GM19468 (cell line): ENCODE measurements at regions not wholly inside any gene's neighbourhood (a gene's known extent, or its start where the extent isn't known, plus 50 kb on each side); places are given as distances from the start of the nearest gene placed in this dataset.
"Not testable (repeated sequence)": the region's sequence is repeated elsewhere in the genome, so short reads cannot be mapped to it uniquely, and the experiment has no call there.

Experiments used
- ATAC-seq: cut with Tn5 transposase; IDR thresholded peaks from one replicate; pipeline ENCODE4 v1.9.1; 2021; ENCODE audit warnings: mild to moderate bottlenecking, moderate library complexity, moderate number of reproducible peaks; ENCODE audit not compliant: unreplicated experiment; ENCODE audit errors: extremely low read depth

DNA sequence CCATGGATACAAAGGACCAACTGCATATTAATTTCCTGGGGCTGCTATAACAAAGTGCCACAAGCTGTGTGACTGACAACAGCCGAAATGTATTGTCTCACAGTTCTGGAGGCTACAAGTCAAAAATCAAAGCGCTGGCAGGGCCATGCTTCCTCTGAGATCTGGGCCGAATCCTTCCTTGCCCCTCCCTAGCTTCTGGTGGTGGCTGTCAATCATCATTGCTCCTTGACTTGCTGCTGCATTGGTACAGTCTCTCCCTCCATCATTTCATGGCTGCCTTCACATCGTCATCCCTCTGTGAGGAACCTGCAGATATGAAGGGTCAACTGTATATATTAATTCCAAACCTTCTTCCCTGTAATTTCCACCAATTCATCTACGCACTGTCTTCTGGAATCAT lies 118.3 kb downstream of the EXOC5 start:
- no peak for ATAC-seq

DNA sequence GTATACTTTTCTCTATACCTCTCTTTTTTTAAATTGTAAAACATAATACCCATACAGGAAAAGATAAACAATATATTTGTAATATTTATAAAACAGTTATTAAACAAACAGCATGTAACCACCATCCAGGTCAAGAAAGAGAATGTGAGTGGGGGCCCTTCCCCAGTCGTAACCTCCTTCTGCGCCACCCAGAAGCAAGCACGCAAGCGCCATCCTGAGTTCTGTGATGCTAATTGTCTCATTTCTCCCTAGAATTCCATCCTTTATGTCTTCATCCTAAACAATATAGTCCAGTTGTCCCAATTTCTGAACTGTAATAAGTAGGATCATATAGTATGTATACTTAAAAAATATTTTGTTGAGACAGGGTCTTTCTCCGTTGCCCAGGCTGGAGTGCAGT lies 129.5 kb downstream of the EXOC5 start:
- no peak for ATAC-seq

DNA sequence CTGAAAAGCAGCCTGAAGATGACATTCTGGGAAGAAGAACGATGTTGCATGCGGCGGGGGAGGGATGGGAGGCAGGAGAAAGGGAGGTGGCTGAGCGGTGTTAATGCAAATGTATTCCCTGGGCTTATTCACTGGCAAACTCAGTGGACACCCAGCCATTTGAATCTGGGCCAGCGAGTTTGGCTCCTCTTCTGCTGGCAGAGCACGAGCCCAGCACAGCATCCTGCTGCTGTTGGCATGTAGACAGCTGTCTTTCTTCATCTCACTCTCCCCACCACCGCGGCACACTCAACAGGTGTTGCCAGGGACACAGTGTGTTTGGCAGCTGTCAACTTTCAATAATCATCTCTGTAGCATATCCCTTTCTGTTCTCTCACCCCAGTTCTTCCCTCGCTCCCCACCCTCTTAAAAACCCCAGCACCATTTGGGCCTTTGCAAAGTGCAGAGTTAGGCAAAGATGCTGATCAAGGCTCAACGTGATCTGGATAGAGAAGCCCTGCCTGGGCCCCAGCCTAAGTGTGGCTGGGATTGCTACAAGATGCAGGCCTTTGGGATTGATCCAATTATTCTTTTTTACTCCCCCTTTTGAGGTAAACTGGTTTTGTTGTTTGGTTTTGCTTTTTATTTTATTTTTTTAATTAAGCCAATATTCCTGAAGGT lies 131.9 kb downstream of the EXOC5 start:
- no peak for ATAC-seq

DNA sequence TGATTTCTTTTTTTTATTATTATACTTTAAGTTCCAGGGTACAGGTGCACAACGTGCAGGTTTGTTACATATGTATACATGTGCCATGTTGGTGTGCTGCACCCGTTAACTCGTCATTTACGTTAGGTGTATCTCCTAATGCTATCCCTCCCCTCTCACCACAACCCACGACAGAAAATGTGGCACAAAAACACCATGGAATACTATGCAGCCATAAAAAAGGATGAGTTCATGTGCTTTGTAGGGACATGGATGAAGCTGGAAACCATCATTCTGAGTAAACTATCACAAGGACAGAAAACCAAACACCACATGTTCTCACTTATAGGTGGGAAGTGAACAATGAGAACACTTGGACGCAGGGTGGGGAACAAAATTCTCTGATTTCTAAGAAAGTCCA lies 140.9 kb downstream of the EXOC5 start:
- ATAC-seq: not testable (repeated sequence)

DNA sequence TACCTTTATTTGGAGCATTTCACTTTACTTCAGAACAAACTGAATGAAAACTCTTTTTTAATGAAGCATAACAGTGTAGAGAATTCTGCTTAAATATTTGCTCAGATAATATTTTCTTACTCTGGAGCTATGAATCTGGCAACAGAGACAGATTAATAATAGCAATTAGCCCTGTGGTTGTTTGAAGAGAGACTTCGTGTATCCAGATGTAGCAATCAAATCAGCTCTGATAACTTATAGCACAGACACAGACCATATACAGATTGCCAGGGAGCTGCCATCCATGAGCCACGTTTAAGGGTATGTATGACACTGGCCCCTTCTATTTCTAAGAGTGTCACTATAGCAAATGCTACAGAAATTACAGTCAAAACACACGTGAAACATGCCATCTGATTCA lies 146.6 kb downstream of the EXOC5 start:
- ATAC-seq: no peak

DNA sequence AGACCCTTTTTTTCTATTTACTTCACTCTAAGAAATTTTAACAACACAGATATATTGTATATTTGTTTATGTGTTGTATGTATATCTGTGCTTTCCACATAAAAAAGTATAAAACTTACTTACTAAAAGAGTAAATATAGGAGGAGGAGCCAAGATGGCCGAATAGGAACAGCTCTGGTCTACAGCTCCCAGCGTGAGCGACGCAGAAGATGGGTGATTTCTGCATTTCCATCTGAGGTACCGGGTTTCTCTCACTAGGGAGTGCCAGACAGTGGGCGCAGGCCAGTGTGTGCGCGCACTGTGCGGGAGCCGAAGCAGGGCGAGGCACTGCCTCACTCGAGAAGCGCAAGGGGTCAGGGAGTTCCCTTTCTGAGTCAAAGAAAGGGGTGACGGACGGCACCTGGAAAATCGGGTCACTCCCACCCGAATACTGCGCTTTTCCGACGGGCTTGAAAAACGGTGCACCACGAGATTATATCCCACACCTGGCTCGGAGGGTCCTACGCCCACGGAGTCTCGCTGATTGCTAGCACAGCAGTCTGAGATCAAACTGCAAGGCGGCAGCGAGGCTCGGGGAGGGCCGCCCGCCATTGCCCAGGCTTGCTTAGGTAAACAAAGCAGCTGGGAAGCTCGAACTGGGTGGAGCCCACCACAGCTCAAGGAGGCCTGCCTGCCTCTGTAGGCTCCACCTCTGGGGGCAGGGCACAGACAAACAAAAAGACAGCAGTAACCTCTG lies 156.5 kb downstream of the EXOC5 start:
- ATAC-seq: not testable (repeated sequence)

DNA sequence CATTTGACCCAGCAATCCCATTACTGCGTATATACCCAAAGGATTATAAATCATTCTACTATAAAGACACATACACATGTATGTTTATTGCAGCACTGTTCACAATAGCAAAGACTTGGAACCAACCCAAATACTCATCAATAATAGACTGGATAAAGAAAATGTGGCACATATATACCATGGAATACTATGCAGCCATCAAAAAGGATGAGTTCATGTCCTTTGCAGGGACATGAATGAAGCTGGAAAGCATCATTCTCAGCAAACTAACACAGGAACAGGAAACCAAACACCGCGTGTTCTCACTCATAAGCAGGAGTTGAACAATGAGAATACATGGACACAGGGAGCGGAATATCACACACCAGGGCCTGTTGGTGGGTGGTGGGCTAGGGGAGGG lies 158.3 kb downstream of the EXOC5 start:
- ATAC-seq: not testable (repeated sequence)

DNA sequence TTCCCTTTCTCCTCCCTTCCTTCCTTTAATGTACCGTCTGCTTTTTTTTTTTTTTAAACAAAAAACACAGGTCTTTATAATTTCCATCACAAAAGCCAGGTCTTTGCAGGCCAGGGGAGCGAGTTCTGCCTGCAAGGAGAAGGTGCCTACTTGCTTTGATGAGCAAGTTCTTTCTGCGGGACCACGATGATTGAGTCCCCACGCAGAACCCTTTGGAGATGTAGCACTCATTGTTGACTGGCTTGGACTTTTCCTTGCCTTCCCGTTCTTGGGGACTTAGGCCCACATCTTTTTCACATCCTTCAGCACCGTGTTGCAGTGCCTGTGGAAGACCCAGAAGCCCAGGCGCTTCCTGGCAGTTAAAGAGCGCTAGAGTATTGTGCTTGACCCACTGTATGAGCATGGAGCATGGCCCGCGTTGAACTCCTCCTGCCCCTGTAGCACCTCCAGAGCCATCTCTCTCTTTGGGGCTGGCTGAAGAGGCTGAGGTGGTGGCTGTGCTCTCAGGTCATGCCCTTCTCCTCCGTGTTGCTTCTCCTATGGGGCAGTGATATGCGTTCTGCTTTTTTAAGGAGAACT lies 177.6 kb downstream of the EXOC5 start:
- ATAC-seq: no peak

DNA sequence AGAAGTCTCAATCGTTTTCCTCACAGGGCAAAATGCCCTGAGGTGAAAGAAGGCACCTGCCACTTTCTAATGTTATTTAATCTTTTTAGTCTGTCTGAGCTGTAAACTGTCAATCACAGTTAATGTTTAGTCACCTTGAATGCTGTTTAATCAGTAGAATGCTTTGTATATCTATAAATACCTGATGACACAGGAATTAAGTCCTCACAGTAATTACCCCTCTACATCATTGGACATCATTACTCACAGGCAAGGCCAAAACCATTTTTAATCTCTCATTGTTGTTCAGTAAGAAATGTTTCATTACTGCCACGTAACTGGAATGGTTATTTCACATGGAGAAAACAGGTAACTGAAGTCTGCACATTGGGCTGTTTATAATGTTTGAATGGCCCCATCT lies 178.8 kb downstream of the EXOC5 start:
- ATAC-seq: no peak

DNA sequence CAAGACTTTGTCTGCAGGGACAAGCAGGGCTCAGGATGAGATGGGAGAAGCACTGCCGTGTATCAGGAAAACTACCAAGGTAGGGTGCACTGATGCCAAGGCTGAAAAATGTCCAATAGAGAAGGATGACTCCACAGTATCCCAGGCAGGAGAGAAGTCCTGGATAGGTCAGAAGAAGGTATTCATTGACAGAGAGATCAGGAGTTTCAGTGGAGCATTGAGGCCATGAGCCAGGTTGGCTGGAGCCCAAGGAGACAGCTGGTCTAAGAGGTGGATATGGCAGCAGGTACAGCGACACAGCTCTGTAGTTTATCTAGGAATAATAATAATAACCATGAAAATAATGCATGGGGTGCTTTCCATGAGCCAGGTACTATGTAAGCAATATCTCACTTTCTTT lies 180.9 kb downstream of the EXOC5 start:
- ATAC-seq: no peak

DNA sequence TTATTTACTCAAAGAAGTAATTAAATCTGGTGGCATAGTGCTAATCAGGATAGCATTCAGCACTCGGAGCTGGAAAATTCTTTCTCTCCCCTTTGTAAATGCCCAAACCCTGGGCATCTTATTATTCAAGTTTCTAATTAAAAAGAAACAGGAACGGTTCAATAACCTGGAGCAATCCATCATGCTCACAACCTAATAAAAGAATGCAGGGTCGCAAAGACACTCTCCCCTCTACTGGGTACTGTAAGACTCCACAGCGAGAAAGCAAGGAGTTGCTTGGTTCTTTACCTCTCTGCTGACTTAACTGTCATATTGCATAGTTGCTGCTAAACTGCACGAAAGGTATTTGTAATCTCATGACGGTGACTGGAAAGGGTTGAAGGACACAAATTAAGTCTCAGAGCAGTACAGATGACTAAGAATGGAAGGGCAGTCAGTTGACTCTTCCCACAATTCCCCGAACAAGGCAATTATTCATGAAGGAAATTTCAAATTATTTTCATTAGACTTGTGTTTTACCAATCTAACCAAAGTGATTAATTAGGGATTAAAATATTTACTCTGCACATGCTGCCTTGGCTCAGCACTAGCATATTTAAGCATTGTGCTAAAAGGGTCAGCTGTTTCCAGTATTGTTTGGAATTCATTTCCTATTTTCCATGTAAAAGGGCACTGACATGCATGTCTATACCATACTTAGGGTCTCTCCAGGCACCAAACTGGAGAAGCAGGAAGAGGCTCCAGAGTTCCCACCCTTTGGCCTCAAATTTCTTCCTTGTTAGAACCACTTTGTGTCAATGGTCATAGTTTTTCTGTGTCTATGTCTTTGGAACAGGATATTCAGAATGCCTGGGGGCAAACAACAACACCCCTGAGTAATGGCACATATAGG lies 182.2 kb downstream of the EXOC5 start:
- ATAC-seq: no peak

DNA sequence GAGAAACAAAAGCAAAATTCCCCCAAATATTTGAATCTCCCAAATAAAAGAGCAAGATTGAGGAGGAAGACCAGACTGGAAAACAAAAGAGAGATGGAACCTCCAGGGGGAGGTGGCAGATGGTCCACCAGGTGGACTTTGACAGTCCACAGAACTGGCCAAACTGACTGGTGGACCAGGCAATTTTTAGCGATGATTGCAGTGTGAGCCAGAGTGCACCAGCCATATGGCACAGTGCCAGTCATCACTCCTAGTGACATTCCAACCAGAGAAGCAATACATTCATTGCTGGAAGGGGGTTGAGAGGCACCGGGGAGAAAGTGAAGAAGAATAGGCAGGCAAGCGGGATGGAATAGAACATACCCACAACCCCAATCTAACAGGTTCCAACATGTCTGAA lies 182.9 kb downstream of the EXOC5 start:
- no peak for ATAC-seq

DNA sequence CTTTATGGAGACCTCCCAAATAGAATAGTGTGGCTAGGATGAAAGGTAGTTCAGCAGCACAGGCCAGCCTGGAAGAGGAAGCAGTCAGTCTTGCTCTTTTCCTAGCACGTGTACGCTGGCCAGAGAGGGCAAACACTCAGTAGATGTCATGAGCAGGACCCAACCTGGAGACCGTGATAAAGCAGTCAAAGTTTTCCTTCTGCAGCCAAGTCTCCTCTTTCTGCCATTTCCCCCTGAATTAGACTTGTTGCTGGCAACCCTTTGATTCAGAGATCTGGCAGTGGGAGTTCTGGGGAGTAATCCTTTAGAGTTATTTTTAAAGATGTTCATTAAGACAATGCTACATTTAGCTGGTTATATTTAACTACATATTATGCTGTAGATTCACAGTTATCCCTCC lies 183.7 kb downstream of the EXOC5 start:
- ATAC-seq: no peak

DNA sequence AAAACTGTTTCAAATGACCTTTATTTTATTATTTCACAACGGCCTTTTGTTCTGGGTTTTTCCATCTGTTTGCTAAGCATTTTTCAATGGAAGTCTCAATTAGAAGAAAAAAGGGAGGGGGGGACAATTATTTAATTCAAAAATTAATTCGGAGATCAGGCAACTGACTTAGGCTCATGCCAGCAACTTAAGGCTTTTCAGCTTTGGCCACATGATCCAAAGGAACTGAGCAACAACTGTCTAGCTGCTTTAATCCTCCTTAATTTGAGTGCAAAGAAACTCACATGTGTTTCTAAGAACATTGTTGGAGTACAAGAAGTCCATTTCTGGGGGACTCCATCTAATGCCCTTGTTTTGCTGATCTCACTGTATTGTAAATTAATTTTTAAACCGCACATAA lies 188.0 kb downstream of the EXOC5 start:
- no peak for ATAC-seq

DNA sequence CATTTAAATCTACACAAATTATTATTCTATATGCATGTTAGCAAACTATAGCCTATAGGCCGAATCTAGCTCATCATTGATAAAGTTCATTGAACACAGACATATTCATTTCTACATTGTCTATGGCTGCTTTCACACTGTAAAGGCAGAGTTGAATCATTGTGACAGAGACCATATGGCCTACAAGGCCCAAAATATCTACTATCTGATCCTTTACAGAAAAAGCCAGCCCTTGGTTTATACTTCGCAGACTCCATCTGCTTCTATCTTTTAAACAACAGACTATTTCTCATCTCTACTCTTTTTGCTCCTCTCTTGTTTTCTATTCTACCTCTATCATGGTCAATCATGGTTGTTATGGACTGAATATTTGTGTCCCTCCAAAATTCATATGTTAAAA lies 190.7 kb downstream of the EXOC5 start:
- no peak for ATAC-seq

DNA sequence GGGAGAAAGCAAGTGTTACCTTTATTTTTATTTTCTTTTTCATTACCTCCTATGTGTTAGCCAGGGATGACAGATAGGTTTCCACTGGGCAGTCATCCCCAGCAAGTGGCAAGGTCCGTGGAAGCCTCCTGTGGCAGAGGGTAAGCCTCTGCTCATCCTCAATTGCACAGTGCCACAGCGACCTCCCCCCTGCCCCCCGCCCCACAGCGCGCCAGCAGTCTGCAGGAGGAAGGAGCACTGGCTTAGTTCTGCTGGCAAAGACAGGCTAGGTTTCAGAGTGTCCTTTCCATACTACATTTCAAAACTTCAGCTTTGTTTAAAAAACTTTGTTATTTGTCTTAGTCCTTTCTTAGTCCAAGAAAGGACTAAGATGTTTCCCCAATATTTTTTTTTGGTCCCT lies 194.7 kb downstream of the EXOC5 start:
- no peak for ATAC-seq

DNA sequence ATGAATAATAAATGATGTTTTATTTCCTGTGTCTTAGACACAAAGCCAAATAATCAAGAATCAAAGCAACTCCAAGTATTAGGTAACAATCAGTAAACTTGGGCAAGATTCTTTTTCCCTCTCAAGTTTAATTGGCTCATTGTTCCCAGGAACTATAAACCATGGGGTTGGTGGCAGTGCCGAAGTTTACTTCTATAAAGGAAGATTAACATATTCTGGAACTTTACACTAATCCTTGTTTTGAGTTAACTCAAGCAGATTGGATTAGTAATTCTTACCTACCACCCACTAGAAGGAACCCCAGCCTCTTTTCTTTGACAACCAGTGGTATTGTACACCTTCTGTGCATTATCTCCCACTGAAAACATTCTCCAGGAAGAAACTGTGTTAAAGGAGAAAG lies 197.1 kb downstream of the EXOC5 start:
- ATAC-seq: no peak

DNA sequence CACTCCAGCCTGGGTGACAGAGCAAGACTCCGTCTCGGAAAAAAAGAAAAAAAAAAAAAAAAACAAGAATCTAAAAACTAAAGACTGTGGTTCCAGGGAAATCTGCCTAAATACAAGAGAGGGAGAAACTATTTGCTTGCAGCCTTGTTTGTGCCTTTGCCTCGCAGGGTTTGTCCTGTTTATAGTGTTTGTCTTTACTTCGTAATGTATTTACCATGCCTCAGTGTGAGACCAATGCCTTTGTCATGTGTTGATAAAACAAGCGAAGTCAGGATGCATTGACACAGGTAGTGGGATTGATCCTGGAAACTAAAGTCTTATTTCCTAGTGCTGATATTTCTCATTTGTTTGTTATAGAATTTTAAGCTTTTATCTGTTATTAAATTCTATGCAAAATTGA lies 199.0 kb downstream of the EXOC5 start:
- ATAC-seq: no peak

DNA sequence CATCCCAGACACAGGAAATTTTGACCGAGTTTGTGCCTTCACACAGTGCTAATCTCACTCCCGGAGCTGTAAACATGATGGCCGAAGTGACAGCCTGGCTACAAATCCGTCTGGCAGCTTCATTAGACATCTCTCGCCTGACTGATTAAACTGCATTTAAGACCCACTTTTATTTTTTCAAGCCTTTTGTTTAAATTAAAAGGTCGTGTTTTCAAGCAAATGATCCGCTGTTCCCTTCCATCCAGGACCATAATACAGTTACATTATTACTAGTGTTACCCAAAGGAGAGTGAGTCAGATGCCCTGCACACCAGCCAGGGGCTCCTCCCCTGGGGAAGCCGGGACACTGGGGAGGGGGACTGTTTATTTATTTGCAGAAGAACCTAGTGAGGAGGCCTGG lies 200.2 kb downstream of the EXOC5 start:
- no peak for ATAC-seq

DNA sequence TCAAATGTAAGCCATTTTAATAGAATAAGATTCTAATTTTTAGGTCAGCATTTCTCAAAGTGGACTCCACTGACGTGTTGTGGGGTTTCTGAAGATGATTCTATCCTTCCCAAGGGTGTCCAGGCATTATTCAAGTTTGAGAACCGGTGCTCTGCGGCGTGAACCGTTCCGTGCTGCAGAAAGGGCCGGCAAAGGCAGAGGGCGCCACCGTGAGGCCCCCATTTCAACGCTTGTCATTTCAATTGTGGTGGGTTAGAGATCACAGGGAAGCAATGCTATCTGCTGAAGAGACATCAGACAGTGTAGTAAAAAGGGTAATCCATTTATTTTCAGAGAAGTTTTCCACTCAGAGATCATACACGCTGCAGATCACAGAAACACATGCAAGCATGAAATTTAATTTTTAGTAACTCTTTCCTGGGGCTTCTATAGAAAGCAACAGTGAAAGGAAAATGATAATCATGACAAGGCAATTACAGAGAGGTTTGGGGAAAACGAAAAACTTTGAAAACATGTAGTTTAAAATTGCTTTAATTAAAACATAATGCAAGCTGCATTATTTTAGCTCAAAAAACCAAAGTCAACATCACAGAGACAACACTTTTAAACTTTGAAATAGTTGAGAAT lies 201.7 kb downstream of the EXOC5 start:
- no peak for ATAC-seq
